Sigmoid colon (tissue), 4 donors: ENCODE measurements at regions not wholly inside any gene's neighbourhood (a gene's known extent, or its start where the extent isn't known, plus 50 kb on each side); places are given as distances from the start of the nearest gene placed in this dataset.

ENCODE experiments used
- POLR2A ChIP-seq, 2 donors: fragments of 450-650 bp; IDR thresholded peaks; one replicate each; pipeline ENCODE4 v1.6.1; 2016; ENCODE audit warnings: antibody characterized with exemption in 2 of 2, mild to moderate bottlenecking in 2 of 2, moderate library complexity in 2 of 2
- POLR2AphosphoS5 ChIP-seq, 4 donors: sonication (generic); formaldehyde crosslinking; IDR thresholded peaks; one replicate each; pipeline ENCODE4 v1.6.1; 2017; ENCODE audit warnings: antibody characterized with exemption in 4 of 4
- TF ChIP-seq, protein P1 (sequence below), 4 experiments: fragments of 450-650 bp in 3 of 4; fragments of 200-600 bp in 1 of 4; IDR thresholded peaks; one replicate each; pipeline ENCODE4 v1.5.1; 2016 to 2019; ENCODE audit warnings: antibody characterized with exemption in 4 of 4, mild to moderate bottlenecking in 3 of 4, moderate library complexity in 2 of 4

DNA sequence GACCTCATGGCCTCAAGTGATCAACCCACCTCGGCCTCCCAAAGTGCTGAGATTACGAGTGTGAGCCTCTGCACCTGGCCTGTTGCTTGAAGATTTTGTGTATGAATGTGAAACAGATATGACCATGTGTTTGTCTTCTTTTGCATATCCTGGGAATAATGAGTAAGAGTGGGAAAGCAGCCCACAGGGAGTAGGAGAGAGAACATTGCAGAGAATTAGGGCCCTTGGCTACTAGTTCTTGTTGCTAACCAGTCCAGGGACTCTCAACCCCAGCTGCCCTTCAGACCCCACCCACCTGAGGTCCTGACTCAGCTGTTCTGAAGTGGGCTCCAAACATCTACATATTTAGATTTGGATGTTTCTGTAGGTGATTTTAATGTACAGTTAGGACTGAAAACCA is 125.5 kb downstream of the MTX3 start:
- TF ChIP-seq POLR2AphosphoS5 (IDR thresholded peaks at IDR 0.05) (no peak), POLR2A (IDR thresholded peaks at IDR 0.05) (no peak)
- TF ChIP-seq, protein P1, sequence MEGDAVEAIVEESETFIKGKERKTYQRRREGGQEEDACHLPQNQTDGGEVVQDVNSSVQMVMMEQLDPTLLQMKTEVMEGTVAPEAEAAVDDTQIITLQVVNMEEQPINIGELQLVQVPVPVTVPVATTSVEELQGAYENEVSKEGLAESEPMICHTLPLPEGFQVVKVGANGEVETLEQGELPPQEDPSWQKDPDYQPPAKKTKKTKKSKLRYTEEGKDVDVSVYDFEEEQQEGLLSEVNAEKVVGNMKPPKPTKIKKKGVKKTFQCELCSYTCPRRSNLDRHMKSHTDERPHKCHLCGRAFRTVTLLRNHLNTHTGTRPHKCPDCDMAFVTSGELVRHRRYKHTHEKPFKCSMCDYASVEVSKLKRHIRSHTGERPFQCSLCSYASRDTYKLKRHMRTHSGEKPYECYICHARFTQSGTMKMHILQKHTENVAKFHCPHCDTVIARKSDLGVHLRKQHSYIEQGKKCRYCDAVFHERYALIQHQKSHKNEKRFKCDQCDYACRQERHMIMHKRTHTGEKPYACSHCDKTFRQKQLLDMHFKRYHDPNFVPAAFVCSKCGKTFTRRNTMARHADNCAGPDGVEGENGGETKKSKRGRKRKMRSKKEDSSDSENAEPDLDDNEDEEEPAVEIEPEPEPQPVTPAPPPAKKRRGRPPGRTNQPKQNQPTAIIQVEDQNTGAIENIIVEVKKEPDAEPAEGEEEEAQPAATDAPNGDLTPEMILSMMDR (IDR thresholded peaks at IDR 0.05) = no peak
